ENCODE measurements at regions not wholly inside any gene's neighbourhood (a gene's known extent, or its start where the extent isn't known, plus 50 kb on each side); places are given as distances from the start of the nearest gene placed in this dataset.

DNA sequence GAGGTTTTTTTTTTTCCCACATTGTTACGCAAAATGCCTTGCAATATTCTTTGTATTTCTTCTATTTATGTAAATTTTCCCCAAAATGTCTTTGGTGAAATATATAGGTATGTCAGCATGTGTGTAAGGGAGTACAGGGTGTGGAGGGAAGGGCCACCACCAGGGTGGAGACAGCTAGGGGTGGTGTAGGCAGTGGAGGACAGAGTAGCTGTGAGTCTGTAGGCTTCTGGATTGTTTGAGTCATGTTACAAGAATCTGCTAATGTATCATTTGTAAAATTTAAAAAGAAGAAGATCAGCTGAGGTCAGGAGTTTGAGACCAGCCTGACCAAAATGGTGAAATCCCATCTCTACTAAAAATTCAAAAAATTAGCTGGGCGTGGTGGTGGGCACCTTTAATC, 175.5 kb downstream of the NXNL2 start:
- TF ChIP-seq POLR2AphosphoS5 (IDR thresholded peaks at IDR 0.05) (no peak), EP300 (IDR thresholded peaks at IDR 0.05; ENCODE audit: low read depth) (no peak)

Data from transverse colon (tissue), 3 donors.